GM18505 (cell line): ENCODE measurements at regions not wholly inside any gene's neighbourhood (a gene's known extent, or its start where the extent isn't known, plus 50 kb on each side); places are given as distances from the start of the nearest gene placed in this dataset.

ENCODE experiments used
- ATAC-seq: cut with Tn5 transposase; IDR thresholded peaks from one replicate; pipeline ENCODE4 v1.9.1; 2021; ENCODE audit not compliant: unreplicated experiment
- POLR2A ChIP-seq: IDR thresholded peaks from 4 replicates; pipeline ENCODE4 v1.6.1; 2011; ENCODE audit warnings: borderline replicate concordance; ENCODE audit not compliant: insufficient read depth, insufficient read length; ENCODE audit errors: extremely low read depth

DNA sequence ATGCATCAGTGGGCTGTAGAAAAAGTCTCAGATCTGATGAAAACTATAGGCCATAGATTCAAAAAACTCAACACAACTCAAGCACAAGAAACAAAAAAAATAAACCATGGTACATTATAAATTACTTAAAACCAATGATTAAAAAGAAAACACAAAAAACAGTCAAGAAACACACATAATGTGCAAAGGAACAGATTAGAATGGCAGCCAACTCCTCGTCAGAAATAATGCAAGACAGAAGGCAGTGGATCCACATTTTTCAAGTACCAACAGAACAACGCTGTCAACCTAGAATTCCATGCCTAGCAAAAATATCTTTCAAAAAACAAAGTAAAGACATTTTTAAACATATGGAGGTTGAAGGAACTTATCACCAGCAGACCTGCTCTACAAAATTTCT, 69.7 kb downstream of the PSMB1 start:
- ATAC-seq: no peak

DNA sequence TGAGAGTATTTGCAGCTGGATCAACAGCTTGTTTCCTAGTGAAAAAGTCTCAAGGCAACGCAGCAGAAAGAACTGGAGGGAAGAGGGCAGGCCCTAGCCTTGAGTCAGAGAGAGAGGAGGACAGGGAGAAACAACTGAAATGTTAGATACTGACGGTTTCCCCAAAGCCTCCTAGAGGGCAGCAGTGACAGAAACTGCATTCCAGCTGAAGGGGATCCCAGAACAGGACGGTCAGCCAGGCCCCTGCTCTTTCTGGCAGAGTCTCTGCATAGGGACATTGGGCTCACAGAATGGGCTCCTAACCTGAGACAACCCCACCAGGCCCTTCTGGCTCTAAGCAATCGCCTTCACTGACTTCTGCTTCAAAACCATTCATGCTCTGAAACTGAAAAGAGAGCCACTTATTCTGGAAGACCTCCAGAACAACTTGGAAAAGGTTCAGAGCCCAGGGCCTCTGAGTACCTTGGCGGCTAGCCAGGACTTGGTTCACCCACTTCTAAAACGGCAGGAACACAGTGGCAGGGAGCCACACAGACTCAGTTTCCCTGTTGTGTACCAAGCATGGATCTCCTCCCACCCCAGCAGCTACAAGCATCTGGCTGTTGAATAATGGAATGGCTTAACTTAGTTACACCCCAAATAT, 72.9 kb downstream of the PSMB1 start:
- TF ChIP-seq POLR2A: no peak
- ATAC-seq: no peak

More for the DNA sequence above, 69.7 kb downstream of the PSMB1 start:
- no peak for TF ChIP-seq POLR2A

DNA sequence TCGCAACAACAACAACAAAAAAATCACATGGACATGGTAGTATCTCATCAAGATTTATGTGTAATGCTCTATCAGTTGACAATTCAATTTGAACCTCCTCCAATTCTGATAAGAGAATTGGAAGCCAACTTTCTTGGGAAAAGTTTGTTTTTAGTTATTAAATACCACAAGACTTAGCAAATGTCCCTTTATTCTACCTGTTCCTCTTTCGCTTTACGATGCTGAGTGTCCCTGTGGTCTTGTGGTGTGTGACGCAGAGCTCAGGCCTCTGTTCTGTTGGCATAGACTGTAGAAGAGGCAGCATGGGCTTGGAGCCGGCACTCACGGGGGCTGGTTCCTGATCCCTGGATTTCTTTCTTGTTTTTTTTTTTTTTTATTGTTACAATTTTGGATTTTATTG, 76.7 kb downstream of the PSMB1 start:
- no peak for ATAC-seq
- no peak for TF ChIP-seq POLR2A

DNA sequence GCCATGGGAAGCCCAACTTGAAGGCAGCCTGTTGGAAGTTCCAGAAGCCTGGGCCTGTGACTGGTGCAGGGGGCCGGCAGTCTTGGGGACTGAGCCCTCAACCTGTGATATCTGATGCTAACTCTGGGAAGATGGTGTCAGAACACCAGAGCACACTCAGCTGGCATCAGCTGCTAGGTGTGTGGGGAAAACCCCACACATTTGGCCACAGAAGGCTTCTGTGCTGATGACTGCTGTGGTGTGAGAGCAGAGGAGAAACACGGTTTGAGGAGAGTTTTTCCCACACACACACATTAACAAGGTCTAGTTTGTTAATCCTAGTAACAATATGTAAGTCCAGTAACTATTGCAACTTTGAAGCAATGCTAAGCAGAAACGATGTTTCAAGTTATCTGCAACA, 78.0 kb downstream of the PSMB1 start:
- no peak for TF ChIP-seq POLR2A
- no peak for ATAC-seq

DNA sequence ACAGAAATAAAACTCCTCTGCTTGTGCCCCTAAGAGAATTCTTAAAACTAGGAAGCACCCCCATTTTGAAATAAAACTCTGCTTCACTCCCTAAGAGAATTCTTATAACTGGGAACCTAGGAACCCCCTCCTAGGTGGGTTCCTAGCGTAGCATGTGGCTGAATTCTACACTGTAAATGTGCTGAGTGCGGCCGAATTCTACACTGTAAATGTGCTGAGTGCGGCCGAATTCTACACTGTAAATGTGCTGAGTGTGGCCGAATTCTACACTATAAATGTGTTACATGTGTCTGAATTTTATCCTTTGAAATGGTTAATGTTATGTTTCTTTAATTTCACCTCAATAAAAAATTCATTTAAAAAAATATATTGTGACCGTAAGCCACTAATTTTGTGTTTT, 79.3 kb downstream of the PSMB1 start:
- TF ChIP-seq POLR2A: no peak
- no peak for ATAC-seq

DNA sequence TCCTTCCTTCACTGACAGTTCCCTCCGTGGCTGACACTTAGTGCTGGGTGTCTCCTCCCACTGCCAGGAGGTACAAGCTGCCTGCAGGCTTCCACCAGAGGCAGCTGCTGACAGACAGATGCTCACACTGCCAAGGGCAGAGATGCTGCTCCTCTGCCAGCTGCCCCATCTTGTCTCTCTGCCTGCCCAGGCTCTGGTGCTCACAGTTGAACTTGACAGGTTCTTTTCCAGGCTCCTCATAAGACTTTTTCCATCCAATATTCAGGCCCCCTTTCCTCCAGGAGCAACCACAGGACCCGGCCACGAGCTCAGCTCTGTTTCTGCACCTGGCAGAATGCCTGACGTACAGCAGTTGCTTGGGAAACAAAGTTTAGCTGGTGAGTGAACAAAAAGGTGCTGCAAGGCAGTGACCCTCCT, 79.8 kb downstream of the PSMB1 start:
- no peak for TF ChIP-seq POLR2A
- ATAC-seq: no peak

DNA sequence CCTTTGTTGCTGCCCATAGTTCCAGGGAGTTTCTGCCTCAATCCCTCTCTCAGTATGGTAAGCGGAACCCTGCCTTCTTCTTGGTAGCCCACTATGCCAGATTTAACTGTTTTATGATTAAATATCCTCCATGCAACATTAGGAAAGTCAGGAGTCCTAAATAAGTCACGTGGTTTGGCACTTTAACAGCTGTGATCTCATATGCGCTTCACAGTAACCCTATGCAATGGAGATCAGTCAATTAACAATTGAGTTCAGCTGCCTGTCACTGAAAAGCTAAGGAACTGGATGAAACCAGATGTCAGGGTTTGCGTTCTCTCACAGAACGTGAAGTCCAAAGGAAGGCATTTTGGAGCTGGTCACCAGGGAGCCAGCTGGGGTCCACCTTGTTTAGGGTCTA, 81.6 kb downstream of the PSMB1 start:
- no peak for ATAC-seq

DNA sequence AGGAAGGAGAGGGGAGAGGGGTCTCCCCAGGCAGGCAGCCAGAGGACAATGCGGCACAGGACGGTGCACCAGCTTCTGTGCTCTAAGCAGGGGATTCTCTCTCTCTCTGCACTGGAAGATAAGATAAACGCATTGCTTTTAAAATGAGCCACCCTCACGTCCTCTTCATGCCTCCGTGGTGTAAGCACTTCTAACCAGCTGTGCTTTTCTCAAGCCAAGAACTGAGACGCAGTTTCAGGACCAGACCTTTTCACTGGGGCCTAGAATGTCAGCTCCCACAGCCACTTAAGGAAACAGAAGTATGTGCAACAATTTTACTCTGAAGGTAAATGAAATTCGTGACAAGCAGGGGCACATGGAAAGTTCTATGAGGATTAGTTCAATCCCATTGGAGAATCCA, 82.4 kb downstream of the PSMB1 start:
- no peak for TF ChIP-seq POLR2A

More for the DNA sequence above, 81.6 kb downstream of the PSMB1 start:
- TF ChIP-seq POLR2A: no peak

DNA sequence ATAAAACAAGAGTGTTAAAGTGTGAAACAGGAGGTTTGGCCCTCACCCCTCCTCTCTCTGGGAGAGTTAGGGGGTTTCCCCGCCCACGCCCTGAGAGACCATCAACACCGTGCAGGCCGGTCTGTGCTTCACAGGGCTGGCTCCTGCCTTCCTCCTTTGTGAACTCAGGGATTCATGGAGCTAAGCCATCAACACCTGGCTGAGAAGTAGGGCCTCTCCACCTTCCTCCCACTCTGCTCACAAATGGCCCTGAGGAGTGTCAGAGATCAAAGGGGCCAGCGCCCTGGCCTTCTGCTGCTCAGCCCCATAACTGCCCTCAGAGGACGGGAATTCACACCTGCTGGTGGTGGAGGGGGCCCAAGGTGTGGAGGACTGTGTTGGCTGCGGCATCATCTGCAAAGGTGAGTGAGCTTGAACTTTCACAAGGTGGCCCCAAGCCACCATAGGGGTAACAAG, 88.6 kb downstream of the PSMB1 start:
- ATAC-seq: no peak

More for the DNA sequence above, 82.4 kb downstream of the PSMB1 start:
- ATAC-seq: no peak

DNA sequence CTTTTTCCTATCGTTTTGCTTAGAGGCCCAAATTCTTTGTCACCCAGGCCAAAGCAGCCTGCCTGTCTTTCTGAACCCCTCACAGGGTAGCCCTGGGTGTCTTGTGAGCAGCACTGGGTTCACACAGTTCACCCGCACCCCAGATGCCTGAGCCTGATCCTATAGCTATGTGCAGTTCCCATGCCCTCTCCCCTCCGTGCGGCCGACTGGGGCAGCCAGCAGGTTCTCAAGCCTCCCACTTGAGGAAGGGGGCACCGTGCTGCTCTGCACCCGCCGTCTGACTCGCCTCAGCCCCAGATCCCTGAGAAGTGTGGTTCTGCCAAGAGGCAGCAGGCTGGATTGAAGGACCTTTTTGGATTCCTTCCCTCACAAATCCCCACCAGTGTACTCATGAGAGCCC, 89.0 kb downstream of the PSMB1 start:
- no peak for TF ChIP-seq POLR2A
- no peak for ATAC-seq

More for the DNA sequence above, 88.6 kb downstream of the PSMB1 start:
- TF ChIP-seq POLR2A: no peak

DNA sequence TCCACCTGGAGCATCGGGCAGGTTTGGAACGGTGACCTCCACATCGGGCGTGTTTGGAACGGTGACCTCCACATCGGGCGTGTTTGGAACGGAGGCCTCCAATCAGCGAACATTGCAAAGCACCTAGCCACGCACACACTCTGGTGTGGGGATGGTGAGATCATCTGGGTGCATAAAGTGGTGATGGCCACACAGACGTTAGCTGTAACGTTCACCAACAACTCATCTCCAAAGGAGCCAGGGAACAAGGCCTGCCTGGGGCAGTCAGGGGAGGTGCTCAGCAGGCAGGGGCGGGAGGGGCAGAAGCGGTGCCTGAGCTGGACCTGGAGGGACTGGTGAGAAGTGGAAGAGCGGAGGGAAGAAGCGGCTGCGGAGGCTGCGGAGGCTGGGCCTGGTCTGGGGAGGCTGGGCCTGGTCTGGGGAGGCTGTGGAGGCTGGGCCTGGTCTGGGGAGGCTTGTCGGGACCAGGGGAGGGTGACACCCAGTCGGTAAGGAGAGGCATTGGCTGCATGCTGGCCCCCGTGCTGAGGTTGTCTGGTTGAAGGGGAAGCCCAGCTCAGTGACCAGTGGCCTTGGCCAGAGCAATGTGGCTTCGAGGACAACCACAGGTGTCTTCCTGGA, 89.9 kb downstream of the PSMB1 start:
- TF ChIP-seq POLR2A: no peak

DNA sequence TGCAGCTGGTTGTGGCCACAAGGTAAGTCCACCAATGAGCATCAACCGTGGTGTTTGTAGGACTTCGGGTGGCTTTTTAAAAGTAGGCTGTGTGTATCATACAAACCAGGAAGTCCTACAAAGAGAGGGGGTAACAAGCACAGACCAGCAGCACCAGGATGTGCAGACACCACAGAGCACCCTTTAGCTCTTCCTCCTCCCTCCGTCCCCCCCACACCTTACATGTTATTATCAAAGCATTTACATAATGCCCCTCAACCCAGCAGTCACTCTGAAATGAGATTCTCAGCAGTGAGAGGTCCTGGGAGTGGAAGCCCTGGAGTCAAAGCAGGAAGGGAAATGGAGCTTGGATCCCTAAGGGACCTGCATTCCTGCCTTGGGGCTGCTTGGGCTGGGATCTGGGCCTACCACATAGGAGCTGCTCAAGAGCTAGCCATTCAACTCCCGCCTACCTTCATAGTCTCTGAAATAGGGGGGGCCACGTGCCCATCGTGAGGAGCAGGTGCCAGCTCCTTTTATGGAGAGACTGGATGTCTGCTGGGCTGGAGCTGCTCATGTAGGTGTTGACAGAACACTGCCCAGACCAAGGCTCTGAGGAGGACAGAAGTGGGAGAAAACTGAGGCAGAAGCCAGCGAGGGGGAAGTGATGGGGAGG, 90.6 kb downstream of the PSMB1 start:
- no peak for ATAC-seq
- TF ChIP-seq POLR2A: no peak

More for the DNA sequence above, 89.9 kb downstream of the PSMB1 start:
- no peak for ATAC-seq

DNA sequence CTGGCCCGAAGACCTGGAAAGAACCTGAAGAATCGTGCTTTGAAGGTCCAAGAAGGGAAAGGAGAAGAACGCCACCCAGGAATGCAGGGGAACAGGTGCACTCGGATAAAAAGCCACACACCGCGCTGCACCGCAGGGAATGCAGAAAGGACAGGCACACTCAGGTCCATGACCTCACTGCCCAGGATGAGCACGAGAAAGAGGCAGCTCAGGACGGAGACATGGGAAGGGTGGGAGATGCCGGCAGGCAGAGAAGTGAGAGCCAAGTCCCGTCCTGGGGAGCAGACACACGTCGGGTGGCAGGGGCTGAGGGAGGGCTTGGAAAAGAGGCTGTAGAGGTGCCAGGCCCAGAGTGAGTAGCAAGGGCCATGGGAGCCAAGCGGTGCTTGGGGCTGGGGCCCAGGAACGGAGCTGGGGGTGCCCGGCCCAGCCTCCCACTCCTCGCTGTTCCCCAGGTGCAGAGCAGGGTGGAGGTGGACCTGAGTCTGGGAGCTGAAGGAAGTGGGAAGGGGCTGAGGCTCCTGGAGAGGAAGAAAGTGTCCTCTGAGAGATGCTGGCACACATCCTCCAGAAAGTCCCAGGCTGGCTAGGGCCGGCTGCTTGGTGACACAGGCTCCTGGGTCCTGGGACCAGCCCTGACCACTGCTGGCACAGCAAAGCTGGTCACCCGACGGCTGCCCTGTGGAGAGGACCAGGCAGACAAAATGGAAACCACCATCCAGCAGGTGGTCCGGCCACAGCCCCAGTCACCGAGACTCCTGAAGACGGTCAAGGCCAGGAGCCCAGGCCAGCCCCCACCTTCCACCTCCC, 91.3 kb downstream of the PSMB1 start:
- TF ChIP-seq POLR2A: no peak
- no peak for ATAC-seq
